HG03280 (cell line): ENCODE measurements at regions not wholly inside any gene's neighbourhood (a gene's known extent, or its start where the extent isn't known, plus 50 kb on each side); places are given as distances from the start of the nearest gene placed in this dataset.
"Not testable (repeated sequence)": the region's sequence is repeated elsewhere in the genome, so short reads cannot be mapped to it uniquely, and the experiment has no call there.

Experiments used
- ATAC-seq: cut with Tn5 transposase; IDR thresholded peaks from one replicate; pipeline ENCODE4 v1.9.1; 2021; ENCODE audit warnings: mild to moderate bottlenecking, moderate library complexity; ENCODE audit not compliant: unreplicated experiment

GRCh38 chr5:100066020-100066419 is 469.2 kb upstream of the FAM174A start:
- not testable (repeated sequence) for ATAC-seq

GRCh38 chr5:100043475-100043874 is 491.7 kb upstream of the FAM174A start:
- ATAC-seq: no peak

- ATAC-seq: no peak
Measured at GRCh38 chr5:100026606-100027005, 508.6 kb upstream of the FAM174A start.

GRCh38 chr5:100023536-100023935 is 511.6 kb upstream of the FAM174A start:
- no peak for ATAC-seq

GRCh38 chr5:100017520-100018262 is 517.5 kb upstream of the FAM174A start:
- no peak for ATAC-seq

GRCh38 chr5:100013305-100013704 is 521.9 kb upstream of the FAM174A start:
- ATAC-seq: not testable (repeated sequence)

- ATAC-seq: not testable (repeated sequence)
Measured at GRCh38 chr5:100011160-100011559, 524.0 kb upstream of the FAM174A start.

GRCh38 chr5:100004969-100005368 is 530.2 kb upstream of the FAM174A start:
- ATAC-seq: no peak

GRCh38 chr5:99998319-99998718 is 536.9 kb upstream of the FAM174A start:
- ATAC-seq: no peak

- no peak for ATAC-seq
Measured at GRCh38 chr5:99995407-99995806, 539.8 kb upstream of the FAM174A start.

GRCh38 chr5:99973779-99974178 is 561.4 kb upstream of the FAM174A start:
- ATAC-seq: no peak

- no peak for ATAC-seq
Measured at GRCh38 chr5:99955962-99956361, 579.2 kb upstream of the FAM174A start.

GRCh38 chr5:99955006-99955405 is 580.2 kb upstream of the FAM174A start:
- ATAC-seq: no peak

- no peak for ATAC-seq
Measured at GRCh38 chr5:99949969-99950524, 585.1 kb upstream of the FAM174A start.

- no peak for ATAC-seq
Measured at GRCh38 chr5:99949361-99949760, 585.8 kb upstream of the FAM174A start.

GRCh38 chr5:99948850-99949249 is 586.3 kb upstream of the FAM174A start:
- ATAC-seq: no peak

- no peak for ATAC-seq
Measured at GRCh38 chr5:99945478-99946442, 589.4 kb upstream of the FAM174A start.

GRCh38 chr5:99940540-99940939 is 594.6 kb upstream of the FAM174A start:
- no peak for ATAC-seq

GRCh38 chr5:99936911-99937310 is 598.3 kb upstream of the FAM174A start:
- no peak for ATAC-seq

- ATAC-seq: no peak
Measured at GRCh38 chr5:99929806-99930135, 605.4 kb upstream of the FAM174A start.

- no peak for ATAC-seq
Measured at GRCh38 chr5:99929067-99929805, 605.9 kb upstream of the FAM174A start.
